Suprapubic skin (tissue), 4 donors: ENCODE measurements at regions not wholly inside any gene's neighbourhood (a gene's known extent, or its start where the extent isn't known, plus 50 kb on each side); places are given as distances from the start of the nearest gene placed in this dataset.
A peak's percentile ranks its signal among the peaks of the same experiment; 100 is the strongest.

Source experiments
- DNase-seq, 2 donors: peaks; one replicate each; pipeline ENCODE4 v3.0.0-alpha.2; 2019; ENCODE audit warnings: low spot score in 2 of 2
- H3K27ac ChIP-seq: fragments of 200-600 bp; sonication (generic); one replicate; pipeline ENCODE4 v1.5.1; 2019
- H3K27me3 ChIP-seq: fragments of 200-600 bp; sonication (generic); one replicate; pipeline ENCODE4 v1.5.1; 2019
- H3K36me3 ChIP-seq: fragments of 200-600 bp; sonication (generic); one replicate; pipeline ENCODE4 v1.5.1; 2019
- H3K4me1 ChIP-seq: fragments of 200-600 bp; sonication (generic); one replicate; pipeline ENCODE4 v1.5.1; 2019
- H3K4me3 ChIP-seq: fragments of 200-600 bp; sonication (generic); one replicate; pipeline ENCODE4 v1.5.1; 2019; ENCODE audit warnings: mild to moderate bottlenecking
- H3K9me3 ChIP-seq: fragments of 200-600 bp; sonication (generic); one replicate; pipeline ENCODE4 v1.5.1; 2019
- CTCF ChIP-seq, 2 donors: fragments of 200-600 bp in 1 of 2; fragments of 450-650 bp in 1 of 2; sonication (generic) in 1 of 2; IDR thresholded peaks; one replicate each; pipeline ENCODE4 v1.5.1; 2016 to 2019; ENCODE audit warnings: antibody characterized with exemption in 2 of 2, mild to moderate bottlenecking in 1 of 2, moderate library complexity in 1 of 2
- EP300 ChIP-seq: sonication (generic); formaldehyde crosslinking; IDR thresholded peaks from one replicate; pipeline ENCODE4 v1.6.1; 2017; ENCODE audit warnings: antibody characterized with exemption
- POLR2A ChIP-seq, 2 donors: fragments of 450-650 bp; IDR thresholded peaks; one replicate each; pipeline ENCODE4 v1.6.1; 2017; ENCODE audit warnings: antibody characterized with exemption in 2 of 2, mild to moderate bottlenecking in 2 of 2, moderate library complexity in 2 of 2
- POLR2AphosphoS5 ChIP-seq, 3 donors: sonication (generic); formaldehyde crosslinking; IDR thresholded peaks; one replicate each; pipeline ENCODE4 v1.6.1; 2017; ENCODE audit warnings: antibody characterized with exemption in 3 of 3
- WGBS: methylation state at CpG from one replicate; pipeline ENCODE4 v1.1.5; 2018; 5-methylcytosine and 5-hydroxymethylcytosine counted together

DNA sequence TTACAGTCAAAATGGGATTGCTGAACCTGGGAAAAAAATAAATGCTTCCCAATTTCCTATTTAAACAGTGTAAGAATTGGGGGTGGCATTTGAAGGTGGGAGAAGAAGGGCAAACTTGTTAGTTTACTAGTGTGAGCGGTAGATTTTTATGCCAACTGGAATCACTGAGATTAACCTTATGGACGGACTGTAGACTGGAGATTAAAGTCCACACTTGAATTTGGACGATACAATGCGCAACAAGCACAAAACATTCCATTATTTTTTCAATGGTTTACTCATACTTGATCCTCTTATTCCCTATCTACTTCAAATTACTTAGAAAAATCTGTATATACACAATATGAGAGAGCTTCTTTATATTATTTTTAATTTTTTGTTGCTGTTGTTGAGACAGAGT lies 269.6 kb upstream of the KLF14 start:
- TF ChIP-seq EP300 (no peak), POLR2AphosphoS5 (IDR thresholded peaks at IDR 0.05) (no peak), CTCF (IDR thresholded peaks at IDR 0.05) (no peak), POLR2A (IDR thresholded peaks at IDR 0.05) (no peak)
- H3K36me3 ChIP-seq, result no peaks in the 10 kb centered on the region
- H3K27ac ChIP-seq, result no peak overlapping the region
- H3K27me3 ChIP-seq, result no peaks in the 10 kb centered on the region
- DNase-seq, result no peak
- H3K4me1 ChIP-seq, result peaks cover 44% of the 10 kb centered on the region
- H3K4me3 ChIP-seq, result no peak overlapping the region
- 87% methylated on average over 4 of the region's 4 CpGs for WGBS
- H3K9me3 ChIP-seq, result no peaks in the 10 kb centered on the region

- DNase-seq, result no peak
- Histone ChIP-seq H3K36me3 (no peaks in the 10 kb centered on the region), H3K4me3 (no peak overlapping the region), H3K4me1 (peaks cover 44% of the 10 kb centered on the region), H3K27me3 (no peaks in the 10 kb centered on the region), H3K9me3 (no peaks in the 10 kb centered on the region), H3K27ac (no peak overlapping the region)
- TF ChIP-seq CTCF (IDR thresholded peaks at IDR 0.05) (no peak), EP300 (no peak), POLR2AphosphoS5 (IDR thresholded peaks at IDR 0.05) (no peak), POLR2A (IDR thresholded peaks at IDR 0.05) (no peak)
- 0% methylated on average over 1 of the region's 1 CpG for WGBS
Measured at GRCh38 chr7:131004371-131004770, 270.4 kb upstream of the KLF14 start.

DNA sequence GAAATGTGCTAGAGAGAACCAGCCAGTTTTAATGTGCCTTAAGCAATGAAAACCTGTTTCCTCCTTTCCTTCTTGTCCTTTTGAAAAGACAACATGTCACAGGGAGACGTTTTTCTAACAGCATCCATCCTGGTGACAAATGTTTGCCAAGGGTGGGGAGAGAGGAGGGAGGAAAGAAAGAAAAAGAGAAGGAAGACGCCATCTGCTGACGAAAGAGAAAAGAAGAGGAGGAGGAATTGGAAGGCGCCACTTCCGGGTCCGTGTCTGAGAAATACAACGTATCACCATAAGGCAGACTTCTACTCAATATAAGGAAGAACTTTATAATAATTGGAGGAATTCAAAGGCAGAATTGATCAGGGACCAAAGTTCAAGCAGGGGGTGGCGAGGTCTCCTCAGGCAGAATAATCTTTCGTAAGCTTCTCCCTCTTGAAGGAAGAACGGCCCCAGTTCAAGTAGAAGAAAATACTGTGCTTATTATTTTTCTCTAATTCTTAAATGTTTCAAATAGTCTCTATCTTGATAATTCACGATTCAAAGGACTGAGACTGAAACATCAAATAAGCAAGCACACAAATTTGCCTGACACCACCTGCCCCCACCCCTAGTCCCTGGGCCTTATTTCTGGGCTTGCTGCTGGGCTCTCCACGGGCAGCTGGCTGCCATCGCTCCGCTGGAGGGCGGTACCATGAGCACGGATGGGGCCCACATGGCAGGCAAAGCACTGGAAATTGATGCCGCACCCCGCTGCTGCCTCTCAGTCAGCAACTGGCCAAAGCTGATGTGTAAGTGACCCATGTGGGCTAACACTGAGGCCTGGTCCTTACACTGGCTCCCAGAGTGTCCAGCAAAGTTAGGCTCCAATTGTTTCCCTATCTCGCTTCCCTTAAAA lies 273.7 kb upstream of the KLF14 start:
- TF ChIP-seq POLR2AphosphoS5 (IDR thresholded peaks at IDR 0.05), result no peak
- peak; percentile 14 to 46 for TF ChIP-seq CTCF (IDR thresholded peaks at IDR 0.05)
- Histone ChIP-seq H3K36me3 (no peaks in the 10 kb centered on the region), H3K9me3 (no peaks in the 10 kb centered on the region), H3K27ac (peak overlapping the region; percentile 72), H3K27me3 (no peaks in the 10 kb centered on the region), H3K4me1 (peaks cover 56% of the 10 kb centered on the region), H3K4me3 (no peak overlapping the region)
- peak in 1 of 2 donors; percentile 86 for DNase-seq
- WGBS, result 25% methylated on average over 19 of the region's 19 CpGs

DNA sequence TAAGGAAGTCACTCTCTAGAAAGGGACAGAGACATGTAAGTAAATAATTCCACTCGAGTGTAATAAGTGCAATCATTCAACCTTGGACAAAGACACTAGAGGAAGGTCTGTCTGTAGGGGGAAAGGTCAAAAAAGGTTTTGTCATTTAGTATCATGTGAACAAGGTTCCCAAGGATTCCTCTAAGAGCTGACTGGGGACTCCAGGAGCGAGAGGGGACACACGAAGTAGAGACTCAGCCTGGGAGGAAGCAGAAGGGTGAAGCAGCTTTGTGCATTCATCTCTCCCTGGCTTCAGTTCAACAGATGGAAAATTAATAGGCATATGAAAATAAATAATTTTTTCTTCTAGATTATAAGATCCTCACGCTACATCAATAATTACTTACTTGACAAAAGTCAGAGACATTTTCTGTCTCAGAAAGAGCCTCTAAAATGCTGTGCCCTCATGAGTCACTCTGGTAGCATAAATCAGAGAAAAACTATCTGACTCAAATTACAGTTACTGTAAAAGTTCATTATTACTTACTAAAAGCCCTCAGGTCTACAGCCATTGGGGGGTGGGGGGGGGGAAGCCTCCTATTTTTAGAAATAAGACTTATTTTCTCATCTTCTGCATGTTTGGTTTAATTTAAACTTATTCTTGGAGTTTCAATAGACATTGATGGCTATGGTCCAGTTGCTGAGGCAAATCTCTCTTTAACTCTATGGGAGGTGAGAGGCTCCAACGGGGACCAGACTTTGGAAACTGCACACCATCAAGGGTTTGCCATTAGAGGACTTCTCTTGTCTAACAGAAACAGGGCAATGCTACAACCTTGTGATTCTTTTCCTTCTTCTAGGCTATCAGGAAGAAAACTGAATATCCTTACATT lies 275.1 kb upstream of the KLF14 start:
- no peak for TF ChIP-seq EP300
- TF ChIP-seq POLR2AphosphoS5 (IDR thresholded peaks at IDR 0.05), result no peak
- no peak for TF ChIP-seq POLR2A (IDR thresholded peaks at IDR 0.05)
- no peak for TF ChIP-seq CTCF (IDR thresholded peaks at IDR 0.05)
- H3K9me3 ChIP-seq, result no peaks in the 10 kb centered on the region
- H3K4me1 ChIP-seq, result peaks cover 70% of the 10 kb centered on the region
- WGBS, result 40% methylated on average over 5 of the region's 5 CpGs
- H3K4me3 ChIP-seq, result no peak overlapping the region
- H3K27ac ChIP-seq, result peak overlapping the region; percentile 72
- no peak for DNase-seq
- H3K27me3 ChIP-seq, result no peaks in the 10 kb centered on the region
- H3K36me3 ChIP-seq, result no peaks in the 10 kb centered on the region
